Stimulated activated effector memory CD8-positive, alpha-beta T cell treated with anti-CD3 and anti-CD28 coated beads, Interleukin-12 subunit alpha, Interleukin-12 subunit beta, amount 100 ng/mL, for 72 hours (primary cell): ENCODE measurements at regions not wholly inside any gene's neighbourhood (a gene's known extent, or its start where the extent isn't known, plus 50 kb on each side); places are given as distances from the start of the nearest gene placed in this dataset.
"Not testable (repeated sequence)": the region's sequence is repeated elsewhere in the genome, so short reads cannot be mapped to it uniquely, and the experiment has no call there.

Experiments used
- ATAC-seq: fragments of 150-1000 bp; cut with Tn5 transposase; 2 replicates; pipeline ENCODE4 v1.10.0; 2021
- DNase-seq, 2 donors: peaks; one replicate each; pipeline ENCODE4 v3.0.0; 2021 to 2022; ENCODE audit warnings: low spot score in 2 of 2
- H3K27ac Mint-ChIP-seq: one replicate; pipeline ENCODE4 v1.8.0; 2022; ENCODE audit warnings: mild to moderate bottlenecking, mixed read lengths
- H3K36me3 Mint-ChIP-seq: one replicate; pipeline ENCODE4 v1.8.0; 2022; ENCODE audit warnings: mild to moderate bottlenecking, mixed read lengths
- H3K4me1 Mint-ChIP-seq: one replicate; pipeline ENCODE4 v1.8.0; 2022; ENCODE audit warnings: mixed read lengths
- H3K4me3 Mint-ChIP-seq: one replicate; pipeline ENCODE4 v1.8.0; 2022; ENCODE audit warnings: mild to moderate bottlenecking, mixed read lengths
- H3K9me3 Mint-ChIP-seq: one replicate; pipeline ENCODE4 v1.8.0; 2022; ENCODE audit warnings: mixed read lengths

DNA sequence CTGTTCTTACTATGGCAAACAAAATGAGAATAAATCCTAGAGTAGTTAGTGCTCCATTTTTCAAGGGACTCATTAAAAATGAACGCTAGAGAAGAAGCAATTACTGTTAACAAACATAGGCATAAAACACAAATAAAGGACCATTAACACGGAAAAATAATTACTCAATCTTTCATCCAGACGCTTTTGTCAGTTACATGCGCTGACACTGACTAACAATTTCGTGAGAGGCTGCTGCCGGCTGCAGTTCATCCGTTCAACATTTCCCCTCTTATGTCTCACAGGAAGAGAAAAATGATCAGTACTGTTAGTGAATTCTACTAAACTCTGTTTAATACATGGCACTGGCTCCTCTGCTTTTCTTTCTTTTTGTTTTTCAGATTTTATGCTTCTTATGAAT lies 472.7 kb upstream of the FLRT2 start:
- H3K36me3 Mint-ChIP-seq = no peaks in the 10 kb centered on the region
- no peaks in the 10 kb centered on the region for H3K4me1 Mint-ChIP-seq
- no peak overlapping the region for H3K4me3 Mint-ChIP-seq
- no peak for ATAC-seq
- DNase-seq = no peak
- no peak overlapping the region for H3K27ac Mint-ChIP-seq
- H3K9me3 Mint-ChIP-seq = peaks cover 16% of the 10 kb centered on the region

DNA sequence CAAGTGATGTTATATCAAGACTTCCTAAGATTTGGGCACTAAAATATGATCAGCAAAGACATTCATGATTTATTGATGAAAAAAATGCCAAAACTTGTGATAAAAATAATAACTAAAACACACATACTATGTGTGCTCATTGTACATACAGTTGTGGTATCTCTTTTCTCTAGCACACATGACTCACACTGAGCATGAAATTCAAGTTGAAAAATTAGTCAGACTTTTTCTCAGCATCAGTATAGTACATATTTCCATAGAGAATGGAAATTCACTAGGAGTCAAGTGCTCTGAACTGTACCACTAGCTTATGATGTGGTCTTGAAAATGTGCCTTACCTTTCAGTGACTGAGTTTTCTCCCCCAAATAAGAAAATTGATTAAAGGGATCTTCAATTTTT lies 471.8 kb upstream of the FLRT2 start:
- H3K4me3 Mint-ChIP-seq = no peak overlapping the region

DNA sequence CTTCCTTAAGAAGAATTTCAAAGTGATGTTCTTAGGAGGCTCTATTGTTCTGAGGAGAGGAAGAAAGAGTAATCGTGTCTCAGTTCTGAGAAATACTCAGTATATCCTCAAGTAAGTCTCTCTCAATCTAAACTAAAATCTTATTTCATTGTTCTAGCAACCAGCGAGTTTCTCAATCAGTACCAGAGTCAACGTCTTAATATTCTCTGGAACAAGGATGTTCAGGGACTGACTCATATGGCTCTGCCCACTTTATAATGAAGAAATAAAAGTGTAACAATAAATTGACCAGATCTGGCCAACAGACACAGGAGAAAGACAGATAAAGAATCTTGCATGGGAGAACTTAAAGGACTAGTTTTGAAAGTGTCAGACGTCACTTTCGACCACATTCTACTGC lies 469.8 kb upstream of the FLRT2 start:
- DNase-seq = no peak

More for the DNA sequence above, 471.8 kb upstream of the FLRT2 start:
- Mint-ChIP-seq H3K4me1 (no peaks in the 10 kb centered on the region), H3K36me3 (no peaks in the 10 kb centered on the region), H3K27ac (no peak overlapping the region), H3K9me3 (peaks cover 13% of the 10 kb centered on the region)
- ATAC-seq (no peak), DNase-seq (no peak)

DNA sequence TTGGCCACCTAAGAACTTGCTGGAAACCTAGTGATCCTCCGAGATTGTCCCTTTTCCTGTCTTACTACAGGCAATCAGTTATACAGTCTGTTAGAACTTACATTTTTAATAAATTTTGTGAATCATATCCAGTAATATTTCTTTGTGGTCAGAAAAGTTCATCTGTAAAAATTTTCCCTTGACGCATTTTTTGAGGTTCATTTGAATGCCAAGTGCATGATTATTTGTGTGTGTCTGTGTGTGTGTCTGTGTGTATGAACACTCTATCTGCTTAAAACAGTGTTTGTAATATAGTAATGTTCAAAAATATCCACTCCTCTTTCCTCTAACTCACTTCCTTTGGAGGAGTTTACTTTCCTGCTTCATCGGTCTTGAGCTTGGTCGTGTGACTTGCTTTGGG lies 468.7 kb upstream of the FLRT2 start:
- Mint-ChIP-seq H3K27ac (no peak overlapping the region), H3K4me1 (no peaks in the 10 kb centered on the region), H3K9me3 (peaks cover 7% of the 10 kb centered on the region), H3K4me3 (no peak overlapping the region), H3K36me3 (no peaks in the 10 kb centered on the region)
- DNase-seq = no peak
- no peak for ATAC-seq

More for the DNA sequence above, 469.8 kb upstream of the FLRT2 start:
- no peak overlapping the region for H3K4me3 Mint-ChIP-seq
- H3K4me1 Mint-ChIP-seq = no peaks in the 10 kb centered on the region
- no peaks in the 10 kb centered on the region for H3K36me3 Mint-ChIP-seq
- H3K9me3 Mint-ChIP-seq = peaks cover 11% of the 10 kb centered on the region
- no peak overlapping the region for H3K27ac Mint-ChIP-seq
- no peak for ATAC-seq

DNA sequence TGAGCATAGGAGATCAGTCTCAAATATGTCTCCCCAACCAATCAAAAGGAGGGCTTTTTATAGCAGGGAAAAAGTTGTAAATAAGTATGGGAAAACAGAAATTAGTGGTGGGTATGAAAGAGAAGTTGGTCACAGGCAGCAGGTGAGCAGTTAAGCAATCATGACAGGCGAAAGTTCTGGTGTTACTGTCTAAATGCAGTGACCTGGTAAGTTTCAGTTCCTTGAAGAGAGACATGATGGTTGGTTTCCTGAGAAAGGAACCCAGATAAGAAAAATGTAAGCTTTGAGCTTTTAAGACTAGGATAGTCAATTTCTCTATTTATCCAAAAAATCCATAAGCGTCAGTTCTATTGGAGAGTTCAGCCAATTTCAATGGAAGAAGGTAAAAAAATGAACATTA lies 466.2 kb upstream of the FLRT2 start:
- Mint-ChIP-seq H3K4me3 (no peak overlapping the region), H3K4me1 (no peaks in the 10 kb centered on the region), H3K36me3 (no peaks in the 10 kb centered on the region), H3K27ac (no peak overlapping the region), H3K9me3 (peaks cover 9% of the 10 kb centered on the region)
- ATAC-seq (no peak), DNase-seq (no peak)

DNA sequence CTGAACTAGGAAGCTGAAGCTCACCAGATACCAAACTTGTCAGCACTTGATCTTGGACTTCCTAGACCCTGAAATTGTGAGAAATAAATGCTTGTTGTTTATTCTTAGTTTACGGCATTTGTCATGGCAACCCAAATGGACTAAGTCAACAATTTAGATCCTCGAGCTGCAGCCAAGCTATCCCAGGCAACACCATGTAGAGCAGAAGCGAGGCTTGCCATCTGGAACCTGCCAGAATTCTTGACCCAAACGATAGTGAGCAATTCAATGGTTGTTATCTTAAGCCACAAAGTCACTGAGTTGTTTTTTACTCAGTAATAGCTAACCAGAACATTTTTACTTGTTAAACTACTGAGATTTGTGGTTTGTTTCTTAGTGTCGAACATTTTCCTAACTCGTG lies 458.5 kb upstream of the FLRT2 start:
- H3K36me3 Mint-ChIP-seq = no peaks in the 10 kb centered on the region
- peaks cover 13% of the 10 kb centered on the region for H3K9me3 Mint-ChIP-seq
- no peaks in the 10 kb centered on the region for H3K4me1 Mint-ChIP-seq
- H3K4me3 Mint-ChIP-seq = no peak overlapping the region
- no peak for DNase-seq
- no peak for ATAC-seq
- no peak overlapping the region for H3K27ac Mint-ChIP-seq

DNA sequence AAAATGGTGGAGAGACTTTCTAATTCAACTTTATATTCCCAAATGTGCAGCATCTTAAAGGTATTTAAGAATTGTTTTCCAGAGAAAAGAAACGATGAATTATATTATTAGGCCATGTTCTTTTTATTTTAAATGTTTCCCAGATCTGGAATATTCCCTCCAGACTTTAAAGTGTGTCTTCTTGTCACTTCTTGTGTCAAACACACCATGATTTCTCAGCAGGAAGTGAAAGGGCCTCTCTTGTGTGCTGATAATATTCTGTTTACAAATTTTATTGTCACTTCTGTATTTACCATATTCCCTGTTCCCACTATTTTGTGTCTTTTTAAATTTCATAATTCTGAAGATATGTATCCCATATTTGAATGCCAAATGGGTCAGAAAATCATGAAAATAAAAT lies 455.0 kb upstream of the FLRT2 start:
- H3K27ac Mint-ChIP-seq = no peak overlapping the region
- H3K36me3 Mint-ChIP-seq = no peaks in the 10 kb centered on the region
- H3K4me3 Mint-ChIP-seq = no peak overlapping the region
- no peak for DNase-seq
- no peaks in the 10 kb centered on the region for H3K4me1 Mint-ChIP-seq
- H3K9me3 Mint-ChIP-seq = peaks cover 8% of the 10 kb centered on the region
- no peak for ATAC-seq

DNA sequence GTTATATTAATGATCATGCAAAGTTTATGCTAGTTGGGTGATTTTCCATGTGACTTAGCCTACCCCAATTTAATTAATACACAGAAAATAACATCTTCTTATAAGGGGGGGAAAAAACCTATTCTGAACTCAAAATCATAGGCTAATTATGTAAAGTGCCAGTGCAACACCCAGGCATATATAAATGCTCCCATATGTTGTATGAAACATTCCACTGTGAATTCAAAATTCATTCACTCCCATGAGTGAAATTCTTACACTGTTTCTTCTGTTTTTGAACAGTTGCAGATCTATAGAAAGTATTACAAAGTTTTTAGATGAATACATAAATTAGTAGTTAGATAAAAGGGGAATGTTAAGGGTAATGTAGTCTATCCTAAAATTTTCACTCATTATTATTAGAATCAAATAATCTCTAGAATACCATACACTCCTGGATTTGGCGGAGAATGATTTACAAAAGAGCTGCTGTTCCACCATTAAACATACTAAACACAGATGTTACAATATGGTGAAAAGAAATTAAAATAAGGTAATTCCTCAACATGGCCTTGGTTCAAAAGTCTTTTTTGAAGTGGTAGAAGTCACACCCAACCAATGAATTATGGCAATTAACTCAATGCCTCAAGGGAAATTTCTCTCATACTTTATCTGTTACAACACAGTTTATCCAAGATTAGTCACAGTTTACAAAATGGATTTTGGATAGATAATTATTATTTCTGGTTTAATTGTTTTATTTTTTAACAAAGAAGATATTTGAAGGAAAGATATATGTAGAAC lies 454.1 kb upstream of the FLRT2 start:
- Mint-ChIP-seq H3K27ac (no peak overlapping the region), H3K4me3 (no peak overlapping the region), H3K36me3 (no peaks in the 10 kb centered on the region), H3K9me3 (peaks cover 4% of the 10 kb centered on the region), H3K4me1 (no peaks in the 10 kb centered on the region)
- no peak for ATAC-seq
- no peak for DNase-seq

DNA sequence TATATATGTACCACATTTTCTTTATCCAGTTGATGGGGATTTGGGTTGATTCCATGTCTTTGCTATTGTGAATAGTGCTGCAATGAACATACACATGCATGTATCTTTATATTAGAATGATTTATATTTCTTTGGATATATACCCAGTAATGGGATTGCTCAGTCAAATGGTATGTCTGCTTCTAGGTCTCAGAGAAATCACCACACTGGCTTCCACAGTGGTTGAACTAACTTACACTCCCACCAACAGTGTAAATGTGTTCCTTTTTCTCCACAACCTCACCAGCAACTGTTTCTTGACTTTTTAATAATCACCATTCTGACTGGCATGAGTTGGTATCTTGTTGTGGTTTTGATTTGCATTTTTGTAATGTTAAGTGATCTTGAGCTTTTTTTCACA lies 452.2 kb upstream of the FLRT2 start:
- H3K36me3 Mint-ChIP-seq, ATAC-seq, H3K27ac Mint-ChIP-seq, H3K4me1 Mint-ChIP-seq, H3K4me3 Mint-ChIP-seq, DNase-seq: not testable (repeated sequence)
- peaks cover 11% of the 10 kb centered on the region for H3K9me3 Mint-ChIP-seq

DNA sequence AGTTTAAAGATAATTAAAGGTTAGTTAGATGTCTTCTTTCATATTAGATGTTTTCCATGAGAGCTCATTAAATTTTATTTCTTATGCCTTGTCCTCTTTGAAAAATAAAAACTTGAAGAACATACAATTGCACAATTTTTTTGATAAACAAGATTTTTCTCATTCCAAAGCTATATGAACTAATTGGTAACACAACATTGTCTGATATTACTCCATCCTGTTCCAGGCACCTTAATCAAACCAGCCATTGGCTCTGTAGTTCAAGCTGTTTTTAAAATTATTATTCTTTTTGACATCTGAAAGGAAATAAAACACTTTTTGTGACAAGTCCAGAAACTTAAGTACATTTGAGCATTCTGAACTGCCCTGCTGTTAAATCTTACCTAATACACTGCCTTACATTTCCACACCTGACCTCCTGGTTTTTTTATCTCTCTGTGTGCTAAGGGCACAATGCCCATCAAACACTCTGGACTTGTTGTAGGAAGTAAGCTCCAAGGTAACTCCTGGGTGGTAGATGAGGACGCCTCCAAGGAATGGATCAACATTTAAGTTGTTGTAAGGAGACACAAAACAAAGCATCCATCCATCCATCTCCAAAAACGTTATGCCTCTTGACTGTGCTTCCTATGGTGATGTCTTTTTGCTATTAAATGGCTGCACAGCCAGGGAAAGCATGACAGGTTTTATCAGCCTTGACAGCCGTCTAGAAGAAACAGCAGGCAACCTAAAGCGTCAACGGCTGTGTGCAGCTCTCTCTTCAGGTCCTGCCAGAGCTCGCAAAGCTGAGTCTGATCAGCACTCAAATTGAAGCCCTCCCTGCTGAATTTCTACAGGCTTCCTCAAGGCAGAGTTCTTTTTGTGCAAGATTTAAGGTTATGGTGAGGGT lies 449.9 kb upstream of the FLRT2 start:
- no peak overlapping the region for H3K4me3 Mint-ChIP-seq
- H3K27ac Mint-ChIP-seq = no peak overlapping the region
- H3K9me3 Mint-ChIP-seq = peaks cover 8% of the 10 kb centered on the region
- DNase-seq (no peak), ATAC-seq (no peak)
- H3K36me3 Mint-ChIP-seq = no peaks in the 10 kb centered on the region
- no peaks in the 10 kb centered on the region for H3K4me1 Mint-ChIP-seq

DNA sequence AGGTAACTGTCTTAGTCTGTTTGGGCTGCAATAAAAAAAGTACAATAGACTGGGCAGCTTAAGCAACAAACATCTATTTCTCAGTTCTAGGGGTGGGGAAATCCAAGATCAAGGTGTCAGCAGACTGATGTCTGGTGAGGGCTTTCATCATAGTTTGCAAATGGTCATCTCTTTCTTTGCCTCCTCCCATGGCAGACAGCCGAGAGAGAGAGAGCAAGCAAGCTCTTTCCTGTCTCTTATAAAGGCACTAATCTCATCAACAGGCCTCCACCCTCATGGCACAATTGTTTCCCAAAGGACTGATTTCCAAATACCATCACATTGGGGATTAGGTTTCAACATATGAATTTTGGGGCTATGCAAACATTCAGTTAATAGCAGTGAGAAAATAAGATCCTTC lies 445.6 kb upstream of the FLRT2 start:
- Mint-ChIP-seq H3K27ac (no peak overlapping the region), H3K36me3 (no peaks in the 10 kb centered on the region), H3K4me3 (no peak overlapping the region), H3K9me3 (peaks cover 15% of the 10 kb centered on the region), H3K4me1 (no peaks in the 10 kb centered on the region)
- no peak for ATAC-seq
- no peak for DNase-seq

DNA sequence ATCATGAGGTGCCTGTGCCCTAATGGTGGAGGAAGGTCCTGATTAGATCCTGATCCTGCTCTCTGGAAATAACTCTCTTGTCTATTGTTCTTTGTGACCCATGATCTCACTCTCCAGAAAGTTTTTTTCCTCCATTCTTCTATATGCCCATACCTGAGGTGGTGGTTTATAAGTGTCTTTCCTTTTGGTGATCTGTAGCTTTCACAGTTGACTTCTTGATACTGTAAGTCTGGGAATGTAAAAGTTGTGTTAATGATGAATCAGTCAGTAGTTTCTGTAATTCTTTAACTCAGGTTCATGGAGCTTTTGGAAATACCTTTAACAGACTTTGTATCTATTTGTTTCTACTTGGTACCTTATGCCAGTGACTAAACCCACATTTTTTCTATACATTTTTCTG lies 444.0 kb upstream of the FLRT2 start:
- Mint-ChIP-seq H3K4me3 (no peak overlapping the region), H3K36me3 (no peaks in the 10 kb centered on the region), H3K27ac (no peak overlapping the region), H3K9me3 (peaks cover 17% of the 10 kb centered on the region), H3K4me1 (no peaks in the 10 kb centered on the region)
- DNase-seq (no peak), ATAC-seq (no peak)

DNA sequence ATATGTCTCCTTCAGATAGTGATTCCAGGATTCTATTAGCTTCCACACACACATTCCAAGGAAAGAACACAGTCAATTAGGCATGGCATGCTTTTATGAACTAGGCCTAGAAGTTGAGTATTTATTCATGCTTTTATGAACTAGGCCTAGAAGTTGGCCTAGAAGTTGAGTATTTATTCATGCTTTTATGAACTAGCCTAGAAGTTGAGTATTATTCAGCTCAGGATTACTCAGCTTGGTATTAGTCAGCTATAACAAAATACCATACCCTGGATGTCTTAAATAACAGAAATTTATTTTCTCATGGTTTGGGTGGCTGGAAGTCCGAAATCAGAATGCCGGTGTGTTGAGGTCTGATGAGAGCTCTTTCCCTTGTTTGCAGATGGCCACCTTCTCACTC lies 442.7 kb upstream of the FLRT2 start:
- peaks cover 9% of the 10 kb centered on the region for H3K9me3 Mint-ChIP-seq
- H3K4me3 Mint-ChIP-seq = no peak overlapping the region
- no peaks in the 10 kb centered on the region for H3K36me3 Mint-ChIP-seq
- no peak for ATAC-seq
- no peaks in the 10 kb centered on the region for H3K4me1 Mint-ChIP-seq
- no peak for DNase-seq
- H3K27ac Mint-ChIP-seq = no peak overlapping the region

DNA sequence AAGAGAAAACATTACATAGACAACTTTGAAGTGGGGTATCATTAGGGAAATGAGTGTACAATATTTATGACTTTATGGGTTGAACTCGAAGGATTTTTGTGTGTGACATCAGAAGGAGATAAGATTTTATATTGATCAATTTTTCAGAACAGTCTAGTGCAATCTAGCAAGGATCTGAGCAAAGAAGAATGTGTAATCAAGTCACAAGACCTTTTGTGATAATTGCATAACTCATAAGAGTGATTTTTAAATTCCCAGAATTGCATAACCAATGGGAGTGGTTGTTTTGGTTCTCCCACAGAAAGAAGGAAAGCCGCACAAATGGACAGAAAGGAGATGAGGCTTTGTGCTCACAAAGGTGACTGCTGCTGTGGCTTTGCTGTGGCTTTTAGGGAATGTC lies 441.8 kb upstream of the FLRT2 start:
- Mint-ChIP-seq H3K4me1 (no peaks in the 10 kb centered on the region), H3K27ac (no peak overlapping the region), H3K9me3 (peaks cover 9% of the 10 kb centered on the region), H3K36me3 (no peaks in the 10 kb centered on the region), H3K4me3 (no peak overlapping the region)
- no peak for ATAC-seq
- DNase-seq = no peak

DNA sequence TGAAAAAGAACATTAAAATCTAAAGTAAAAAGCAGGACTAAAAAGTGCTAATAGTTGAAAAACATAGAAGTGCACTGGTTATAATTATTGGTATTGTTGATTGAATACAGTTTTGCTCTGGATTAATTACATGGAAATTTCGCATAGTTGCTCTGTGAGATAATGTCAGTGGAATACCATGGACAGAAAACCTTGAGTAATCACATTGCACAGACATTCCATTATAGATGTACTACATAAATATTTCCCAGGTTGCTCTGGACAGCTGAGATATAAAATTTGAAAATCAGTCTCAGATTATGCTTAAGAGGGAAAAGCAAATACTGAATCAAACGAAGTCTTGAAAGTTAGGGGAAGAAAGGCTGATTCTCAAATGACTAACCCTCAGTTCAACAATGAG lies 439.3 kb upstream of the FLRT2 start:
- Mint-ChIP-seq H3K4me1 (no peaks in the 10 kb centered on the region), H3K4me3 (no peak overlapping the region), H3K36me3 (no peaks in the 10 kb centered on the region), H3K9me3 (peaks cover 12% of the 10 kb centered on the region), H3K27ac (no peak overlapping the region)
- ATAC-seq = no peak
- no peak for DNase-seq
